Fibroblast of upper back skin (primary cell): ENCODE measurements at regions not wholly inside any gene's neighbourhood (a gene's known extent, or its start where the extent isn't known, plus 50 kb on each side); places are given as distances from the start of the nearest gene placed in this dataset.
A peak's percentile ranks its signal among the peaks of the same experiment; 100 is the strongest.

ENCODE experiments used
- DNase-seq: peaks from one replicate; pipeline ENCODE4 v3.0.0-alpha.2; 2013

- no peak for DNase-seq
Observed at GRCh38 chr2:190810981-190811587, 69.5 kb upstream of the GLS start.

GRCh38 chr2:190811811-190812210, 68.8 kb upstream of the GLS start:
- no peak for DNase-seq

DNA sequence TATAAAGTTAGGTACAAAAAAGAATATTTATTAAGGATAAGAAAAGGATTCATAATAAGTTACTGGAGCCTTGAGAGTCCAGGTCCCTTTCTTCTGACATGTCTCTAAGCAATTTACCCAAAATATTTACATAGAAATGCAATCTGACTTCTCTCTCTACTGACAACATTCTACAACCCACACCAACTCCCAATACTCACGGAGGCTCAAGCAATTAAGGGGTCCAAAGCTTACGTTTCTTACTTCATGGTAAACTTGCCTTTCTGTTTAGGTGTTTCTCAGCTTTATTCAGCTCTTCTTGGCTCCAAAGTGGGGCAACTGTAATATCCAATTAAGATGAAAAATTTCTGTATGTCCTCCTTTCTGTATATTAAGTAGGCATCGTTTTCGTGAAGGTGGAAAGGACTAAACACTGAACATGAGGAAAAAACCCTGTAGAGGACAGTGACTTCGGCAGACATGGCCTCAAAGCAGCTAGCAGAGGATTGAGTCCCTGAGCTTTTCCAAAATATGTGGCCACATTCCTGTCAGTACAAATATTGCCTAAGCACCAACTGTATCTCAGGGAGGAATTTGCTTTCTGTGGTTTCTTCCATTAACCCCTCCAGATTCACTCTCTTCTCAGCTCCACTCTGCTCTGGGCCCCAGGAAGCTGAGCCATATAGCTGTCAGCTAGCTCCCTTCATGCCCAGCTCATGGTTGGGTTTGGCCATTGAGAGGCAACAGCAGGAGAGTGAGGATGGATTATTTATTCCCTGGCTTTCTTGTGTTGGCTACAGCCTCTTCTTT, 67.9 kb upstream of the GLS start:
- peak; percentile 85 for DNase-seq

GRCh38 chr2:190815226-190815625, 65.4 kb upstream of the GLS start:
- DNase-seq = no peak

- DNase-seq = no peak
Observed at GRCh38 chr2:190817082-190817481, 63.5 kb upstream of the GLS start.

GRCh38 chr2:190819840-190820301, 60.8 kb upstream of the GLS start:
- peak; percentile 94 for DNase-seq

GRCh38 chr2:190820416-190820815, 60.2 kb upstream of the GLS start:
- no peak for DNase-seq

GRCh38 chr2:190822043-190822442, 58.6 kb upstream of the GLS start:
- no peak for DNase-seq

DNA sequence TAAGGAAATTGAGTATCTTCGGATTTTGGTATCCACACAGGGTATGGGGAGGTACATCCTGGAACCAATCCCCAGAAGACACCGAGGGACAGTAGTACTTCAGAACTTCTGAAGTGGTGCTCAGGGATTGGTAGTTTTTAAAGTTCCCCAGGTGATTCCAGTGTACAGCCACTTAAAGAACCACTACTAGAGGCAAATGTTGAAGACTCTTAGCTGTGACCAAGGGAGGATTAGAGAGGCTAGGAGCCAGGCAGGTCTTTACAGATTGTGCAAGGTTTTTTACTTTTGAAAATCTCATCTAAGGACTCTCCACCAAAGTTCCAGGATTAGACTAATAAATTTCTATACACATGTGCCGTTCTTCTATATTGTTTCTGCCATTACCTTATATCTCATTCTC, 52.9 kb upstream of the GLS start:
- no peak for DNase-seq

DNA sequence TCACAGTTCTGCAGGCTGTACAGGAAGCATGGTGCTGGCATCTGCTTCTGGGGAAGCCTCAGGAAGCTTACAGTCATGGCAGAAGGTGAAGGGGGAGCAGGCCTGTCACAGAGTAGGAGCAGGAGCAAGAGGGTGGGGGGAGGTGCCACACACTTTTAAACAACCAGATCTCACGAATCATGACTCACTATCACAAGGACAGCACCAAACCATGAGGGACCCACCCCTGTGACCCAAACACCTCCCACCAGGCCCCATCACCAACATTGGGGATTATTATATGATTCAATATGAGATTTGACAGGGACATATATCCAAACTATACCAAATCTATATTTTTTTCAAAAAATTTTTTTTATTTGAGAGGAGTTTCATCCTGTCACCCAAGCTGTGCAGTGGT, 51.0 kb upstream of the GLS start:
- no peak for DNase-seq
